ENCODE measurements at regions not wholly inside any gene's neighbourhood (a gene's known extent, or its start where the extent isn't known, plus 50 kb on each side); places are given as distances from the start of the nearest gene placed in this dataset.

- Histone ChIP-seq H3K4me3 (ENCODE audit: low read length) (no peak overlapping the region), H3K27ac (ENCODE audit: low read length) (no peak overlapping the region), H3K27me3 (replicated peaks; ENCODE audit: insufficient read depth, low read length) (no peaks in the 10 kb centered on the region), H3K79me2 (ENCODE audit: low read length) (no peaks in the 10 kb centered on the region), H3K9ac (ENCODE audit: low read length) (no peak overlapping the region), H3K4me2 (ENCODE audit: low read depth, low read length) (no peak overlapping the region), H3K9me2 (replicated peaks; ENCODE audit: insufficient read depth, low read length) (no peaks in the 10 kb centered on the region), H4K20me1 (ENCODE audit: insufficient read depth, low read length) (no peaks in the 10 kb centered on the region), H2AFZ (ENCODE audit: low read length) (no peak overlapping the region), H3F3A (ENCODE audit: insufficient read depth, low read length) (no peaks in the 10 kb centered on the region), H3K9me3 (replicated peaks; ENCODE audit: insufficient read depth, low read length) (no peaks in the 10 kb centered on the region), H3K4me1 (ENCODE audit: low read length) (no peaks in the 10 kb centered on the region), H3K36me3 (replicated peaks; ENCODE audit: insufficient read depth, low read length) (no peaks in the 10 kb centered on the region)
- no peak for DNase-seq
- TF ChIP-seq CTCF (IDR thresholded peaks at IDR 0.05; ENCODE audit: low read length) = no peak
- TF ChIP-seq EZH2 (optimal IDR thresholded peaks at IDR 0.05; ENCODE audit: low read depth, low read length) = no peak
- no peak for TF ChIP-seq EZH2phosphoT487 (IDR thresholded peaks at IDR 0.05; ENCODE audit: low read length)
Measured at GRCh38 chr5:2696156-2696807, 55.2 kb downstream of the IRX2 start.

GRCh38 chr5:2695200-2695891, 56.1 kb downstream of the IRX2 start:
- no peak overlapping the region for H3K27ac ChIP-seq (ENCODE audit: low read length)

GRCh38 chr5:2691530-2691929, 59.9 kb downstream of the IRX2 start:
- H3K36me3 ChIP-seq (replicated peaks; ENCODE audit: insufficient read depth, low read length) = no peaks in the 10 kb centered on the region
- no peak overlapping the region for H3K4me2 ChIP-seq (ENCODE audit: low read depth, low read length)
- H4K20me1 ChIP-seq (ENCODE audit: insufficient read depth, low read length) = no peaks in the 10 kb centered on the region
- no peak for TF ChIP-seq EZH2 (optimal IDR thresholded peaks at IDR 0.05; ENCODE audit: low read depth, low read length)
- TF ChIP-seq CTCF (IDR thresholded peaks at IDR 0.05; ENCODE audit: low read length) = no peak
- TF ChIP-seq EZH2phosphoT487 (IDR thresholded peaks at IDR 0.05; ENCODE audit: low read length) = no peak
- DNase-seq = no peak
- H3F3A ChIP-seq (ENCODE audit: insufficient read depth, low read length) = no peaks in the 10 kb centered on the region
- H3K9me2 ChIP-seq (replicated peaks; ENCODE audit: insufficient read depth, low read length) = no peaks in the 10 kb centered on the region
- no peak overlapping the region for H3K27ac ChIP-seq (ENCODE audit: low read length)
- no peaks in the 10 kb centered on the region for H3K9me3 ChIP-seq (replicated peaks; ENCODE audit: insufficient read depth, low read length)
- no peak overlapping the region for H2AFZ ChIP-seq (ENCODE audit: low read length)
- H3K79me2 ChIP-seq (ENCODE audit: low read length) = no peaks in the 10 kb centered on the region
- H3K27me3 ChIP-seq (replicated peaks; ENCODE audit: insufficient read depth, low read length) = no peaks in the 10 kb centered on the region
- no peak overlapping the region for H3K4me3 ChIP-seq (ENCODE audit: low read length)
- no peak overlapping the region for H3K9ac ChIP-seq (ENCODE audit: low read length)
- H3K4me1 ChIP-seq (ENCODE audit: low read length) = no peaks in the 10 kb centered on the region

More at GRCh38 chr5:2695200-2695891, 56.1 kb downstream of the IRX2 start:
- H3K4me3 ChIP-seq (ENCODE audit: low read length) = no peak overlapping the region
- no peak for DNase-seq
- H2AFZ ChIP-seq (ENCODE audit: low read length) = no peak overlapping the region
- no peaks in the 10 kb centered on the region for H3K27me3 ChIP-seq (replicated peaks; ENCODE audit: insufficient read depth, low read length)
- H3K9ac ChIP-seq (ENCODE audit: low read length) = no peak overlapping the region
- no peaks in the 10 kb centered on the region for H4K20me1 ChIP-seq (ENCODE audit: insufficient read depth, low read length)
- H3K4me2 ChIP-seq (ENCODE audit: low read depth, low read length) = no peak overlapping the region
- H3K36me3 ChIP-seq (replicated peaks; ENCODE audit: insufficient read depth, low read length) = no peaks in the 10 kb centered on the region
- H3K9me3 ChIP-seq (replicated peaks; ENCODE audit: insufficient read depth, low read length) = no peaks in the 10 kb centered on the region
- H3K9me2 ChIP-seq (replicated peaks; ENCODE audit: insufficient read depth, low read length) = no peaks in the 10 kb centered on the region
- no peaks in the 10 kb centered on the region for H3F3A ChIP-seq (ENCODE audit: insufficient read depth, low read length)
- H3K79me2 ChIP-seq (ENCODE audit: low read length) = no peaks in the 10 kb centered on the region
- H3K4me1 ChIP-seq (ENCODE audit: low read length) = no peaks in the 10 kb centered on the region
- TF ChIP-seq CTCF (IDR thresholded peaks at IDR 0.05; ENCODE audit: low read length) (no peak), EZH2phosphoT487 (IDR thresholded peaks at IDR 0.05; ENCODE audit: low read length) (no peak), EZH2 (optimal IDR thresholded peaks at IDR 0.05; ENCODE audit: low read depth, low read length) (no peak)
